ENCODE measurements at regions not wholly inside any gene's neighbourhood (a gene's known extent, or its start where the extent isn't known, plus 50 kb on each side); places are given as distances from the start of the nearest gene placed in this dataset.
A peak's percentile ranks its signal among the peaks of the same experiment; 100 is the strongest.

GRCh38 chr2:13813236-13813635 lies 819.3 kb upstream of the LRATD1 start:
- no peak for TF ChIP-seq CTCF (conservative IDR thresholded peaks at IDR 0.05; ENCODE audit: control insufficient read depth, insufficient read depth, low read depth, low read length)
- no peak overlapping the region for H3K4me3 ChIP-seq (ENCODE audit: control insufficient read depth, low read depth, low read length)
- DNase-seq (ENCODE audit: low read depth): no peak

DNA sequence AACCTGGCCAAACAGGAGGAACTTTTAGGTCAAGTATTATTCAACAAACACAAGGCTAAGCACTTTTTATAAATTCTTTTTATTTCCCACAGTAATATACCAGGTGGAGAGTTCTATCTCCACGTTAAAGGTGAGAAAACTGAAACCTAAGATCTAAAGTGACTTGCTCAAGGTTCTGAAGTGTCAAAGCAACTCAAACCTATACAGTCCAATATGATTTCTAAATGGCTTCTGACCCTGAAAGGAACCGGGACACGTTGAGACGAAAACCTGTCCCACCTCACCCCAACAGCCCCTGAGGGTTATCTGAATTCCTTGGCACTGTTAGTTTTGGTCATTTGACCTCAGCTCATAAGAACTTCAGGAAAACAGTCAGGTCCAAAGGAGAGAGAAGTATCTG lies 814.5 kb upstream of the LRATD1 start:
- H3K4me3 ChIP-seq (ENCODE audit: control insufficient read depth, low read depth, low read length): no peak overlapping the region
- DNase-seq (ENCODE audit: low read depth): no peak
- no peak for TF ChIP-seq CTCF (conservative IDR thresholded peaks at IDR 0.05; ENCODE audit: control insufficient read depth, insufficient read depth, low read depth, low read length)

- DNase-seq (ENCODE audit: low read depth): peak; percentile 21
- H3K4me3 ChIP-seq (ENCODE audit: control insufficient read depth, low read depth, low read length): no peak overlapping the region
- no peak for TF ChIP-seq CTCF (conservative IDR thresholded peaks at IDR 0.05; ENCODE audit: control insufficient read depth, insufficient read depth, low read depth, low read length)
These were observed 812.6 kb upstream of the LRATD1 start for GRCh38 chr2:13819896-13820295.

- H3K4me3 ChIP-seq (ENCODE audit: control insufficient read depth, low read depth, low read length): no peak overlapping the region
- no peak for TF ChIP-seq CTCF (conservative IDR thresholded peaks at IDR 0.05; ENCODE audit: control insufficient read depth, insufficient read depth, low read depth, low read length)
- DNase-seq (ENCODE audit: low read depth): peak; percentile 86
These were observed 811.1 kb upstream of the LRATD1 start for GRCh38 chr2:13821255-13821880.

DNA sequence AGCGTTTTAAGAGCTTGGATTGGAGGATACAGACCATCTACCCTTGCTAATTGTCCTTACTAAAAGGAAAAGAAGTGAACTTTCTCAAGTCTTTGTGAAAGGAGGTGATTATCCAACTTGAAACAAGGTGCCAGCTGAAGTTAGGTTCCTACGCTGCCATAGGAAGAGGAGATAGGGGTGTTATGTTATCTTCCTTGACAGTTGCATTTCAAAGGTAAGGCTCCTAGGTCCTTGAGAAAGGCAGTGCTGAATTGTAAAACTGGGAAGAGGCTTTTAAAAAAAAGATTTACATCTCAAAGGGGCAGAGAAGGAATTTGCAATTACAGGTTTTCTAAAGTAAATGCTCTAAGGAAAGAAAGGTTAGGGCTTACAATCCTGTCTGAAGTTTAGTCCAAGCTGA lies 810.2 kb upstream of the LRATD1 start:
- no peak for DNase-seq (ENCODE audit: low read depth)
- TF ChIP-seq CTCF (conservative IDR thresholded peaks at IDR 0.05; ENCODE audit: control insufficient read depth, insufficient read depth, low read depth, low read length): no peak
- H3K4me3 ChIP-seq (ENCODE audit: control insufficient read depth, low read depth, low read length): no peak overlapping the region

- no peak overlapping the region for H3K4me3 ChIP-seq (ENCODE audit: control insufficient read depth, low read depth, low read length)
- no peak for TF ChIP-seq CTCF (conservative IDR thresholded peaks at IDR 0.05; ENCODE audit: control insufficient read depth, insufficient read depth, low read depth, low read length)
- no peak for DNase-seq (ENCODE audit: low read depth)
These were observed 806.1 kb upstream of the LRATD1 start for GRCh38 chr2:13826314-13826853.

Data from fibroblast of mammary gland (primary cell).